ENCODE measurements at regions not wholly inside any gene's neighbourhood (a gene's known extent, or its start where the extent isn't known, plus 50 kb on each side); places are given as distances from the start of the nearest gene placed in this dataset.

GRCh38 chr9:81083854-81084512 is 605.4 kb downstream of the TLE1 start:
- TF ChIP-seq, protein P1, sequence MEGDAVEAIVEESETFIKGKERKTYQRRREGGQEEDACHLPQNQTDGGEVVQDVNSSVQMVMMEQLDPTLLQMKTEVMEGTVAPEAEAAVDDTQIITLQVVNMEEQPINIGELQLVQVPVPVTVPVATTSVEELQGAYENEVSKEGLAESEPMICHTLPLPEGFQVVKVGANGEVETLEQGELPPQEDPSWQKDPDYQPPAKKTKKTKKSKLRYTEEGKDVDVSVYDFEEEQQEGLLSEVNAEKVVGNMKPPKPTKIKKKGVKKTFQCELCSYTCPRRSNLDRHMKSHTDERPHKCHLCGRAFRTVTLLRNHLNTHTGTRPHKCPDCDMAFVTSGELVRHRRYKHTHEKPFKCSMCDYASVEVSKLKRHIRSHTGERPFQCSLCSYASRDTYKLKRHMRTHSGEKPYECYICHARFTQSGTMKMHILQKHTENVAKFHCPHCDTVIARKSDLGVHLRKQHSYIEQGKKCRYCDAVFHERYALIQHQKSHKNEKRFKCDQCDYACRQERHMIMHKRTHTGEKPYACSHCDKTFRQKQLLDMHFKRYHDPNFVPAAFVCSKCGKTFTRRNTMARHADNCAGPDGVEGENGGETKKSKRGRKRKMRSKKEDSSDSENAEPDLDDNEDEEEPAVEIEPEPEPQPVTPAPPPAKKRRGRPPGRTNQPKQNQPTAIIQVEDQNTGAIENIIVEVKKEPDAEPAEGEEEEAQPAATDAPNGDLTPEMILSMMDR (IDR thresholded peaks at IDR 0.05), result no peak
- no peak for TF ChIP-seq POLR2A (IDR thresholded peaks at IDR 0.05)
